NCI-H510A (cell line): ENCODE measurements at regions not wholly inside any gene's neighbourhood (a gene's known extent, or its start where the extent isn't known, plus 50 kb on each side); places are given as distances from the start of the nearest gene placed in this dataset.

Experiments used
- DNase-seq: peaks from one replicate; lab custom pipeline; 2025; lab: John Stamatoyannopoulos, UW

DNA sequence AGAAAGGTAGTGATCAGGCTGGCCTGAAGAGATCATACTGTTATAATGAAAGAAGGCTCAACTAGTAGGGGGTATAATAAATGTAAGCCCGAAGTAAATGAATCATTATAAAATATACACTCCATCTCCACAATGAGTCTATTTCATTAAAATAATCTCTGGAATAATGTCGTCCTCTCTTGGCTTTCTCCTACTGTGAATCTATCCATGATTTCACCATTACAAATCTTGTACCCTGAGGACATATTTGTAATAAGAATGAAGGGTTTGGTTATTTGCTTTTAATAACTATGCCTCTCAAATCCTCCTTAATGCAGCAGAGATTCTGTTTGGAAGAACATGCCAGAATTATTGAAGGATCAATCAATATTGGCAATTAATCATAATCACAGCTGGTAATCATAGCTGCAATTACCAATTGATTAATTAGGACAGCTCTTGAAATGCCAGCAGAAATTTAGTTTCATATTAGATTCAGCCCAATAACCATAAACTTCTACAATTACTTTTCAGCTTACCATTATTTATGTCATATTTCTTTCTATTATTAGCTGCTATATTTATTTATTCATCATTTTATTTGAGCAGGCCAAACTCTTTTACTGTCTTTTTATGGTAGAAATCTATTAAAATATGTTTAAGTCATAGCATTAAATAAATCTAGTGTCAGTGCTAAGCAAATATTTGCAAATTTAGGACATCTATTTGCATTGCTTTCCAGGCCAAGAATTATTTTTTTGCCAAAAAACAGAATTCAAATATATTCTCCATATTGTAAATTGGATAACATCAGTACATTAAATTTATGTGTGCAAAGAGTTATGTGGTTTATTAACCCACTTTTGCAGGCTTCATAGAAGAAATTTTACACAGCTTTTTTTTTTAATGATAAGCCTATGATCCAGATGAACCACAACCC lies 588.4 kb upstream of the LRRC4C start:
- DNase-seq: no peak

GRCh38 chr11:42049186-42049585 lies 589.7 kb upstream of the LRRC4C start:
- no peak for DNase-seq

GRCh38 chr11:42049650-42050049 lies 590.2 kb upstream of the LRRC4C start:
- no peak for DNase-seq

DNA sequence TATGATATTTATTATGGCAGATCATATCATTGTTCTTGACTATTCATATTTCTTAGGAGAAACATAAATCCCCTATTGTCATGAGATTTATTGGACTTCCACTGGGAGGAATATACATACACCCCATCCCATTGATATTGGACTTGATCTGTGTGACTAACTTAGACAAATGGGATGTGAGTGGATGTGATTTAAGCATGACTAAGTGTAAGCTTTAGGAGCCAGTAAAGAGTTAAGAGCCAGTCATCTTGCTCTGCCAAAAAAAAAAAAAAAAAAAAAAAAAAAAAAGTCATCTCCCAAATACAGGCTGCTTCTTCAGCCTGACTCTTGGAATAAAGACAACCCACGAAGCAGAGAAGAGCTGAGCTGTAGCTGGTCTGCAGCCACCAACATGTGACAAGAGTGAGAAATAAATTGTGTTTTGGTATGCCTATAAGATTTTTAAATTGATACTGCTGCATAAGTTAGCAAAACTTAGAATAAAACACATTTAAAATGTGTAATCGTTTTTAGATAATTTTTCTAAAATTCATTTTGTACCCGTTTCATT lies 595.0 kb upstream of the LRRC4C start:
- no peak for DNase-seq

DNA sequence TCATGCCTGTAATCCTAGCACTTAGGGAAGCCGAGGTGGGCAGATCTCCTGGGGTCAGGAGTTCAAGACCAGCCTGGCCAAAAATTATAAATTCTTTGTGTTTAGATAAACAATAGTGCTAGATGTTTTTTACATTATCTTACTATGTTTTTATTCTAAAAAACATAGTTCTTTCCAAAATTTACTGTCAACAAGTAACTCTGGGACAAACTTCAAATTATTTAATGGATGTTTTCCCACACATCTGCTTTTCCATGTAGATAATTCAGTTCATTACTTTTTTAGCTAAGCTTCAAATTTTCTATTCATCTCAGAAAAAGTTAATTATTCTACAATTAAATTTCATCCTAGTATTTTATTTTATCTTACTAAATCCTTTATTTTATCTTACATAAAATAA lies 596.2 kb upstream of the LRRC4C start:
- no peak for DNase-seq

- no peak for DNase-seq
Observed at GRCh38 chr11:42058794-42059193, 599.3 kb upstream of the LRRC4C start.

GRCh38 chr11:42065199-42065598 lies 605.7 kb upstream of the LRRC4C start:
- no peak for DNase-seq

DNA sequence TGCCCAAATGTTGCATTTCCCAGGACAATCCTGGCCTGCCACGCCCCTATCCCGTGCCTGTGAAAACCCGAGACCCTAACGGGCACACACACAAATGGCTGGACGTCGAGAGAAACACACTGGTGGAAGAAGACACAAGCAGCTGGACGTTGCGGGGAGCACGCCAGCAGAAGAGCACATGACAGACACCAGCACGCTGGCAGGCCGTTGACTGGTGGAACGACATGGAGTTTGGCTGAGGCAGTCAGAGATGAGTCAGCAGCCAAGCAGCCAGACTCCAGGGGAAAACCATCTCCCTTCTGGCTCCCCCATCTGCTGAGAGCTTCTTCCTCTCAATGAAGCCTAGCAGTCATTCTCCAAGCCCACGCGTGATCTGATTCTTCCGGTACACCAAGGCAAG lies 606.7 kb upstream of the LRRC4C start:
- no peak for DNase-seq

DNA sequence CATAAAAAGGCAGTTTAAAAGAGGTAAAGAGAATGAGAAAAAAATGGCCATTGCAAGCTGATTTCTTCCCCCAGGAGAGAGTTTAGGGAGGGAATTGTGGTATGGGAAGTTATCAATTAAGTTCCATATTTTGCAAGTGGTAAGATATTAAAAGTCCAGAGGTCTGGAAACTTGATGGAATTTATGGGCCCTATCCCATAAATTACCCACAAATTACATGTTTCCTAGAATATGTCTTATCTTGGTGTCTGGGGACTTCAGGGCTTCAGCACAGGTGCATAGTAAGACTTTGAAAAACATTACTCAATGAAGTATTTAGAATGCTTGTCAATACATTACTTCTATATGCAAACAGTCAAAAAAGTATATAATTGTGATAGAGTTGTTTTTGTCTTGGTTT lies 614.9 kb upstream of the LRRC4C start:
- no peak for DNase-seq

DNA sequence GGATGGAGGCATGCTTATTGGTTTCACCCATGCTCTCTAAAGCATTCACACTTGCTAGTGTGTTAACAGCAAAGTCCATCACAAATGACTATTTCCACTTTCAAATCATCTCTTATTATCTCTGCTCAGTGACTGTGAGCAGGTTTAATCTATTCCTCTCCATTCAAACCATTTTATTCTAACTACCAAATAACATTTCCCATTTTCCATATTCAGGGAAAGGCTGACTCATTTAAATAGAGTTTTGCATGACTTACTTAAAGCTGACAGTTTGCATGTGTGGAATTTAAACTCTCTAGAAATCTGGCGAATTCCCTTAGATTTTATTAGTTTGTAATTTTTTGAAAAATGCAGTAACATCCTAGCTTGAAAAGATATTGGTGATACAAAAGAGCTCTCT lies 615.7 kb upstream of the LRRC4C start:
- DNase-seq: no peak

- no peak for DNase-seq
Observed at GRCh38 chr11:42077794-42078193, 618.3 kb upstream of the LRRC4C start.

GRCh38 chr11:42085736-42086135 lies 626.3 kb upstream of the LRRC4C start:
- no peak for DNase-seq

DNA sequence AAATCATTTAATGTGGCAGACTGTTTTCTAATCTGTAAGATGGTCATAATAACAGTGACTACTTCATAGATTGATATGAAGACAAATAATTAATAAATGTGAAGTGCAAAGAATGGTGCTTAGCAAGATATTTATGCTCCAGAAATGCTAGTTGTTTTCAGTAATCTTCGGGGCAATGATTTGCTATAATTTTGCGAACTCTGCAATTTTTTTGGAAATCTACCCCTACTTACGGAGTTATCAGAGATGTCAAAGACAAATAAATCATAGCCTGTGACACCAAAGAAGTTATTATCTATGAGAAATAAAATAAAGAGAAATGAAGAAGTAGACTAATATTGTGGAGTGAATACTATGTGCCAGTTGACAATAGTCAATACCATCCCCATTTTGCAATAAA lies 634.1 kb upstream of the LRRC4C start:
- no peak for DNase-seq

DNA sequence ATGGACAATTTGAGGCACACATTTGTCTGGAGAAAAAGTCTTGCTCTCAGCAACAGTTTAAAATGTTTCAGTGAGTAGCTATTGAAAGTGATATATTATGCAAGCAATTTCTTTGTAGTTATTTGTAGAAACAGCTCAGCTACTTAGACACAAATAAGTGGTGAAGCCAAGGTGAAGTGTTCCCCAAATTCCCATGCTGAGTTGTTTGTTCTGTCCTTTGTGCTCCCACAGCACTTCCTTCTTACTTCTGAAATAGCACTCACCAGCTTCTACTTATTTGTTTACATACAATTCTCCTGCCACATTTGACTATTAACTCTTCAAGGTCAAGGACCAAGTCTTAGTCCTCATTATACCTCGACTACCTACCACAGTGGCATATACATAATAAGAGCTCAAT lies 638.6 kb upstream of the LRRC4C start:
- no peak for DNase-seq

DNA sequence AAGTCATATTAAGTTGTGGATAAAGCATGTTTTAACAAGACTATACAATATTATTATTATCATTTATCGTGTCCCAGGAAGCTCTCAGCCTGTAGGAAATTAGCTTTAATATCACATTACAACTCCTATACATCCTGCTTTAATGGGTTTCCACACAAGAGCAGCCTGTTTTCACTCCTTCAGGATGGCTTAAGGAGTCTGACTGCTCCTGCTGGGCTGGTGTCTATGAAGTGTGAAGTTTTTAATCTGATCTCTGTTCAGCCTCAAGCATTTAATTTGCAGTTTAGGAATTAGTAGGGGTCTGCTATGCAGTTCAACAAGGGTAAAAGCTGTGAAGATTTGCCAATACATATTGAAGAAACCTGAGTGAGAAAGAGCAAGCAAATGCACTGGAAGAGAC lies 653.4 kb upstream of the LRRC4C start:
- no peak for DNase-seq

DNA sequence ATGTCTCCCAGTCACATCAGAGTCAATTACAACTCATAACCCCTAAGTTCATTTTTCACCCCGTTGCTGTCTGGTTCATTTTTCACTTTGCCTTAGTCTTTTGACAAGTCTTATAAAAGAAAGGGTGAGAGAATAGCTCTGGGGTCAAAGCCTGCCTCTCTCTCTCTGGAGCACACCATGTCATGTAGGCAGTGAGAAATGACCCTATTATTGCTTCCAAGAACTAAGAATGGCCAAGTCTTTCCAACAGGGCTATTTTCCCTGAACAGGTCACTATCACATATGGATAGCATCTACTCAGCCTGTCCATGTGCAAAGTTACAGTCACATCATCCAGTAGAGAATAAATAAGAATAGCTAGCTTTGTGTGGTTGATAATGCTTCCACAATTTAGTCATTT lies 655.5 kb upstream of the LRRC4C start:
- DNase-seq: no peak

- DNase-seq: no peak
Observed at GRCh38 chr11:42138454-42138853, 679.0 kb upstream of the LRRC4C start.

- no peak for DNase-seq
Observed at GRCh38 chr11:42145311-42145710, 685.9 kb upstream of the LRRC4C start.

DNA sequence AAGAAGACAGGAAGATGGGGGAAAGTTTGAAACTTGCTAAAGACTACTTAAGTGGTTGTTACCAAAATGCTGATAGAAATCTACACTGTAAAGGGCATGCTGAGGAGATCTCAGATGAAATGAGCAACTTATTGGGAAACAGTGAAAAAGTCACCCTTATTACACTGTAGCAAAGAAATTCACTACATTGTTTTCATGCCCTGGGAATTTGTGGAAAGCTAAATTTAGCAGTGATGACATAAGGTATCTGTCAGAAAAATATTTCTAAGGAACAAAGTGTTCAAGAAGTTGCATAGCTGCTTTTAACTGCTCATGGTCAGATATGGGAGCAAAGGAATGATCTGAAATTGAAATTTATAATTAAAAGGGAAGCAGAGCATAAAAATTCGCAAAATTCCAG lies 702.4 kb upstream of the LRRC4C start:
- DNase-seq: no peak

DNA sequence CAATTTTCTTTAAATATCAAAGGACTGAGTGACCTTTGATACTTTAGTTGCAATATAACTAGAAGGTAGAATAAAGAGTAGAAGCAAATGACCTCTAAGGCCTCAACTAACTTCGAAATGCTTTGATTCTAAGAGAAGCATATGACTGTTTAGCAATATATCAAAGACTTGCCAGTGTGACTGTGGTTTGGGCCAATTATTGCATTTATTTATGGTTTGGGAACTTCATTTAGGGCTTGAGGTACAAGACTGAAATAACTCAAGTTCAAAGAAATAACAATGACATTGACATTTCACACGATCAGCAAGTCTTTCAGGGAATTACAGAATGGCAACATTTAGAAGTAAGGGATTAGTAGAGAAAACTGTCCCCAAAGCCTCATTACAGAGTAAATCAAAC lies 709.7 kb upstream of the LRRC4C start:
- DNase-seq: no peak

GRCh38 chr11:42170601-42171000 lies 711.1 kb upstream of the LRRC4C start:
- no peak for DNase-seq

- no peak for DNase-seq
Observed at GRCh38 chr11:42171046-42171445, 711.6 kb upstream of the LRRC4C start.

- no peak for DNase-seq
Observed at GRCh38 chr11:42172441-42172840, 713.0 kb upstream of the LRRC4C start.

DNA sequence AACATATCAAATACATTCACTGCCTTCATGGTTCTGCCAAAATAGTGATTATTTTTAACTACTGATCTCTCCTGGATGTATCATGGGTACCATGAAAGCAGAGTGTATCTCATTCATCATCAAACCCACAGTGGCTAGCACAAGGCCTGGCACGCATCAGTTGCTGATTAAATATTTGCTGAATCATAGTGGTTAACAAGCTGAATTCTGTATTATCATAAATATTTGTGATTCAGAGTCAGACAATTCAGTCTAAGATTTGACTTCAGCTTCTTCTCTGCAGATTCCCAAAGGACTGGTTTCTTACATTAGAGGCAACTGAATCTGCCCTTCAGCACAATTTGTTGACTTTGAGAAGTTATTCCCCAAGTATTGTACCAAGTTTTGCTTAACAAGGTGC lies 715.8 kb upstream of the LRRC4C start:
- DNase-seq: no peak
